ENCODE measurements at regions not wholly inside any gene's neighbourhood (a gene's known extent, or its start where the extent isn't known, plus 50 kb on each side); places are given as distances from the start of the nearest gene placed in this dataset.

GRCh38 chr1:164423136-164423535, 135.8 kb upstream of the PBX1 start:
- TF ChIP-seq, protein P1, sequence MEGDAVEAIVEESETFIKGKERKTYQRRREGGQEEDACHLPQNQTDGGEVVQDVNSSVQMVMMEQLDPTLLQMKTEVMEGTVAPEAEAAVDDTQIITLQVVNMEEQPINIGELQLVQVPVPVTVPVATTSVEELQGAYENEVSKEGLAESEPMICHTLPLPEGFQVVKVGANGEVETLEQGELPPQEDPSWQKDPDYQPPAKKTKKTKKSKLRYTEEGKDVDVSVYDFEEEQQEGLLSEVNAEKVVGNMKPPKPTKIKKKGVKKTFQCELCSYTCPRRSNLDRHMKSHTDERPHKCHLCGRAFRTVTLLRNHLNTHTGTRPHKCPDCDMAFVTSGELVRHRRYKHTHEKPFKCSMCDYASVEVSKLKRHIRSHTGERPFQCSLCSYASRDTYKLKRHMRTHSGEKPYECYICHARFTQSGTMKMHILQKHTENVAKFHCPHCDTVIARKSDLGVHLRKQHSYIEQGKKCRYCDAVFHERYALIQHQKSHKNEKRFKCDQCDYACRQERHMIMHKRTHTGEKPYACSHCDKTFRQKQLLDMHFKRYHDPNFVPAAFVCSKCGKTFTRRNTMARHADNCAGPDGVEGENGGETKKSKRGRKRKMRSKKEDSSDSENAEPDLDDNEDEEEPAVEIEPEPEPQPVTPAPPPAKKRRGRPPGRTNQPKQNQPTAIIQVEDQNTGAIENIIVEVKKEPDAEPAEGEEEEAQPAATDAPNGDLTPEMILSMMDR (IDR thresholded peaks at IDR 0.05) = no peak
- TF ChIP-seq POLR2AphosphoS5 (IDR thresholded peaks at IDR 0.05) (no peak), POLR2A (IDR thresholded peaks at IDR 0.05) (no peak), EP300 (IDR thresholded peaks at IDR 0.05) (no peak)
